AG09319 (cell line): ENCODE measurements at regions not wholly inside any gene's neighbourhood (a gene's known extent, or its start where the extent isn't known, plus 50 kb on each side); places are given as distances from the start of the nearest gene placed in this dataset.
"Not testable (repeated sequence)": the region's sequence is repeated elsewhere in the genome, so short reads cannot be mapped to it uniquely, and the experiment has no call there.

Source experiments
- DNase-seq: peaks from one replicate; pipeline ENCODE4 v3.0.0-alpha.2; 2010; ENCODE audit warnings: low read depth; ENCODE audit errors: extremely low read depth
- CTCF ChIP-seq: IDR thresholded peaks from 2 replicates; pipeline ENCODE4 v1.5.1; 2011; ENCODE audit warnings: low read depth, mild to moderate bottlenecking, inconsistent platforms, low read length, moderate library complexity

GRCh38 chr21:34282223-34282622 is 81.6 kb upstream of the KCNE2 start:
- DNase-seq: no peak
- TF ChIP-seq CTCF: no peak

GRCh38 chr21:34284666-34285065 is 79.1 kb upstream of the KCNE2 start:
- TF ChIP-seq CTCF: no peak
- no peak for DNase-seq

GRCh38 chr21:34288042-34288441 is 75.8 kb upstream of the KCNE2 start:
- not testable (repeated sequence) for DNase-seq

- no peak for DNase-seq
- TF ChIP-seq CTCF: no peak
Observed at GRCh38 chr21:34289856-34290255, 74.0 kb upstream of the KCNE2 start.

- no peak for DNase-seq
Observed at GRCh38 chr21:34296878-34297277, 66.9 kb upstream of the KCNE2 start.

GRCh38 chr21:34298534-34299167 is 65.2 kb upstream of the KCNE2 start:
- no peak for TF ChIP-seq CTCF
- no peak for DNase-seq

More at GRCh38 chr21:34296878-34297277, 66.9 kb upstream of the KCNE2 start:
- no peak for TF ChIP-seq CTCF

- TF ChIP-seq CTCF: no peak
Observed at GRCh38 chr21:34299168-34299539, 64.7 kb upstream of the KCNE2 start.

GRCh38 chr21:34302521-34302920 is 61.3 kb upstream of the KCNE2 start:
- DNase-seq: no peak
- TF ChIP-seq CTCF: no peak

More at GRCh38 chr21:34299168-34299539, 64.7 kb upstream of the KCNE2 start:
- DNase-seq: no peak
